Osteoblast (primary cell): ENCODE measurements at regions not wholly inside any gene's neighbourhood (a gene's known extent, or its start where the extent isn't known, plus 50 kb on each side); places are given as distances from the start of the nearest gene placed in this dataset.

Experiments used
- DNase-seq: peaks from one replicate; pipeline ENCODE4 v3.0.0; 2011; ENCODE audit warnings: low spot score, mixed read lengths; ENCODE audit not compliant: insufficient read length; ENCODE audit errors: missing footprints
- H2AFZ ChIP-seq: 2 replicates; pipeline ENCODE4 v1.6.0; 2011; ENCODE audit warnings: mild to moderate bottlenecking, low read length
- H3K27ac ChIP-seq: 2 replicates; pipeline ENCODE4 v1.5.1; 2011; ENCODE audit warnings: mild to moderate bottlenecking, low read depth, low read length, moderate library complexity
- H3K27me3 ChIP-seq: 2 replicates; pipeline ENCODE4 v1.6.0; 2012; ENCODE audit warnings: mild to moderate bottlenecking, control low read depth, inconsistent platforms, low read length, moderate library complexity; ENCODE audit not compliant: insufficient read depth
- H3K36me3 ChIP-seq: 2 replicates; pipeline ENCODE4 v1.5.1; 2011; ENCODE audit warnings: mild to moderate bottlenecking, low read length, control low read depth, moderate library complexity; ENCODE audit not compliant: insufficient read depth
- H3K4me1 ChIP-seq: 2 replicates; pipeline ENCODE4 v1.5.1; 2011; ENCODE audit warnings: mild to moderate bottlenecking, low read length, control low read depth, moderate library complexity; ENCODE audit not compliant: insufficient read depth
- H3K4me2 ChIP-seq: 2 replicates; pipeline ENCODE4 v1.6.0; 2011; ENCODE audit warnings: mild to moderate bottlenecking, low read length; ENCODE audit not compliant: insufficient read depth
- H3K4me3 ChIP-seq: fragments of 200-600 bp; sonication (generic); 3 replicates; pipeline ENCODE4 v1.5.1; 2012; ENCODE audit warnings: mild to moderate bottlenecking, low read length, inconsistent platforms; ENCODE audit not compliant: insufficient read depth
- H3K79me2 ChIP-seq: 2 replicates; pipeline ENCODE4 v1.6.0; 2012; ENCODE audit warnings: mild to moderate bottlenecking, low read length, control low read depth, inconsistent platforms; ENCODE audit not compliant: insufficient read depth
- H3K9me3 ChIP-seq: 2 replicates; pipeline ENCODE4 v1.5.1; 2011; ENCODE audit warnings: low read depth, low read length, control low read depth
- H4K20me1 ChIP-seq: 2 replicates; pipeline ENCODE4 v1.6.0; 2012; ENCODE audit warnings: mild to moderate bottlenecking, low read length, control low read depth; ENCODE audit not compliant: insufficient read depth
- TF ChIP-seq, protein P1 (sequence below): IDR thresholded peaks from 2 replicates; pipeline ENCODE4 v1.5.1; 2011; ENCODE audit warnings: mild to moderate bottlenecking, low read depth, low read length, moderate library complexity; ENCODE audit errors: extremely low read depth

- H3K27me3 ChIP-seq, result peaks cover 7% of the 10 kb centered on the region
- no peak for DNase-seq
- no peaks in the 10 kb centered on the region for H3K4me1 ChIP-seq
- no peak overlapping the region for H2AFZ ChIP-seq
- no peak overlapping the region for H3K4me3 ChIP-seq
- no peaks in the 10 kb centered on the region for H3K79me2 ChIP-seq
- no peaks in the 10 kb centered on the region for H3K9me3 ChIP-seq
- no peak overlapping the region for H3K4me2 ChIP-seq
- no peaks in the 10 kb centered on the region for H4K20me1 ChIP-seq
- TF ChIP-seq, protein P1, sequence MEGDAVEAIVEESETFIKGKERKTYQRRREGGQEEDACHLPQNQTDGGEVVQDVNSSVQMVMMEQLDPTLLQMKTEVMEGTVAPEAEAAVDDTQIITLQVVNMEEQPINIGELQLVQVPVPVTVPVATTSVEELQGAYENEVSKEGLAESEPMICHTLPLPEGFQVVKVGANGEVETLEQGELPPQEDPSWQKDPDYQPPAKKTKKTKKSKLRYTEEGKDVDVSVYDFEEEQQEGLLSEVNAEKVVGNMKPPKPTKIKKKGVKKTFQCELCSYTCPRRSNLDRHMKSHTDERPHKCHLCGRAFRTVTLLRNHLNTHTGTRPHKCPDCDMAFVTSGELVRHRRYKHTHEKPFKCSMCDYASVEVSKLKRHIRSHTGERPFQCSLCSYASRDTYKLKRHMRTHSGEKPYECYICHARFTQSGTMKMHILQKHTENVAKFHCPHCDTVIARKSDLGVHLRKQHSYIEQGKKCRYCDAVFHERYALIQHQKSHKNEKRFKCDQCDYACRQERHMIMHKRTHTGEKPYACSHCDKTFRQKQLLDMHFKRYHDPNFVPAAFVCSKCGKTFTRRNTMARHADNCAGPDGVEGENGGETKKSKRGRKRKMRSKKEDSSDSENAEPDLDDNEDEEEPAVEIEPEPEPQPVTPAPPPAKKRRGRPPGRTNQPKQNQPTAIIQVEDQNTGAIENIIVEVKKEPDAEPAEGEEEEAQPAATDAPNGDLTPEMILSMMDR, result no peak
- no peaks in the 10 kb centered on the region for H3K36me3 ChIP-seq
- H3K27ac ChIP-seq, result no peak overlapping the region
These were observed 334.1 kb upstream of the DCN start for GRCh38 chr12:91516695-91517047.

DNA sequence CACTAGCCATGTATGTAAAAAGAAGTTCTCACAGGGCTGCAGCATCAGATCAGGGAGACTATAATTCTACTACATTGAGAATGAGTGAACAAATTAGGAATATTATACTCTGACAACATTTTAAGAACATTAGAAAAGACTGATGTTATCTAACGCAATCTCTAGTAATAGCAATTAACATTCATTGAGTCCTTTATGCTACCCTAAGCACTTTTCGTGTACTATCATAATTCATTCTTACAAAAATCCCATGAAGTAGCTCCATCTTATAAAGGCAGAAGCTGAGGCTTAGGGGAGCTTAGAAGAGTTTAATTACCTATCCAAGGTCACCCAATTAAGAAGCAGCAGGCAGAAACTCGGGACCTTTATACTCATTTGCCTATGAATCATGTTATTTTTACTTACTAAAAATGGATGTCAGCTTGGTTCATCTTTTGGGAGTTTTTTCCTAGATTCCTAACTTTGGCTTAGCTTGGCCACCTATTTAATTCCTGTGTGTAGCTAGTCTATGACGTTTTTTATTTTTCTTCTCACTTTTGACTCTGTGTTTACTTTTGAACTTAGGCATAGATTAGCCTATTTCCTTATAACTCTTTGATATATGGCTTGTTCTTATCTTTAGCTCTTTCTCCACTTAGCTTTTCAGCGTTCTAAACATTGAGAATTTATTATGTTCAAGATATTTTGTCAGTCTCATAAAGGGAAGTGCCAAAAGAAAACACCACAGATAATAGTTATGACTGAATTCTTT is 333.5 kb upstream of the DCN start:
- H3K36me3 ChIP-seq, result no peaks in the 10 kb centered on the region
- no peaks in the 10 kb centered on the region for H4K20me1 ChIP-seq
- DNase-seq, result no peak

GRCh38 chr12:91513313-91513712 is 330.7 kb upstream of the DCN start:
- Histone ChIP-seq H3K9me3 (no peaks in the 10 kb centered on the region), H3K36me3 (no peaks in the 10 kb centered on the region), H3K27me3 (peaks cover 6% of the 10 kb centered on the region), H3K79me2 (no peaks in the 10 kb centered on the region), H2AFZ (no peak overlapping the region), H3K27ac (no peak overlapping the region), H4K20me1 (no peaks in the 10 kb centered on the region), H3K4me1 (no peaks in the 10 kb centered on the region), H3K4me3 (no peak overlapping the region), H3K4me2 (no peak overlapping the region)
- no peak for DNase-seq
- TF ChIP-seq, protein P1, result no peak

More for the DNA sequence above, 333.5 kb upstream of the DCN start:
- Histone ChIP-seq H3K27ac (no peak overlapping the region), H3K4me3 (no peak overlapping the region), H3K4me2 (no peak overlapping the region), H2AFZ (no peak overlapping the region), H3K9me3 (no peaks in the 10 kb centered on the region), H3K79me2 (no peaks in the 10 kb centered on the region), H3K4me1 (no peaks in the 10 kb centered on the region), H3K27me3 (peaks cover 6% of the 10 kb centered on the region)
- TF ChIP-seq, protein P1, result no peak

- Histone ChIP-seq H3K9me3 (no peaks in the 10 kb centered on the region), H3K4me3 (no peak overlapping the region), H4K20me1 (no peaks in the 10 kb centered on the region), H3K36me3 (no peaks in the 10 kb centered on the region), H3K4me1 (no peaks in the 10 kb centered on the region), H3K27ac (no peak overlapping the region), H3K27me3 (peaks cover 6% of the 10 kb centered on the region), H3K4me2 (no peak overlapping the region), H3K79me2 (no peaks in the 10 kb centered on the region), H2AFZ (no peak overlapping the region)
- no peak for DNase-seq
- TF ChIP-seq, protein P1, result no peak
These were observed 329.3 kb upstream of the DCN start for GRCh38 chr12:91511795-91512420.
